HG03103 (cell line): ENCODE measurements at regions not wholly inside any gene's neighbourhood (a gene's known extent, or its start where the extent isn't known, plus 50 kb on each side); places are given as distances from the start of the nearest gene placed in this dataset.

Experiments used
- ATAC-seq: cut with Tn5 transposase; IDR thresholded peaks from one replicate; pipeline ENCODE4 v1.9.1; 2021; ENCODE audit warnings: low read depth; ENCODE audit not compliant: unreplicated experiment

- ATAC-seq = no peak
Observed at GRCh38 chr4:167642250-167642649, 408.0 kb upstream of the SPOCK3 start.

- ATAC-seq = no peak
Observed at GRCh38 chr4:167645358-167645757, 411.1 kb upstream of the SPOCK3 start.

GRCh38 chr4:167652267-167652666 is 418.0 kb upstream of the SPOCK3 start:
- ATAC-seq = no peak

- no peak for ATAC-seq
Observed at GRCh38 chr4:167688660-167689142, 403.6 kb upstream of the ANXA10 start.

- no peak for ATAC-seq
Observed at GRCh38 chr4:167702391-167702790, 389.9 kb upstream of the ANXA10 start.

GRCh38 chr4:167711517-167711916 is 380.8 kb upstream of the ANXA10 start:
- no peak for ATAC-seq

GRCh38 chr4:167713756-167714155 is 378.6 kb upstream of the ANXA10 start:
- ATAC-seq = no peak

GRCh38 chr4:167715176-167715575 is 377.2 kb upstream of the ANXA10 start:
- no peak for ATAC-seq

- ATAC-seq = no peak
Observed at GRCh38 chr4:167717495-167717894, 374.8 kb upstream of the ANXA10 start.

GRCh38 chr4:167721617-167722486 is 370.5 kb upstream of the ANXA10 start:
- no peak for ATAC-seq

- ATAC-seq = no peak
Observed at GRCh38 chr4:167722487-167722808, 369.9 kb upstream of the ANXA10 start.

- ATAC-seq = no peak
Observed at GRCh38 chr4:167724941-167725340, 367.4 kb upstream of the ANXA10 start.

GRCh38 chr4:167730769-167731168 is 361.6 kb upstream of the ANXA10 start:
- no peak for ATAC-seq

GRCh38 chr4:167745024-167745687 is 347.2 kb upstream of the ANXA10 start:
- ATAC-seq = no peak

GRCh38 chr4:167767281-167767680 is 325.1 kb upstream of the ANXA10 start:
- no peak for ATAC-seq

- ATAC-seq = no peak
Observed at GRCh38 chr4:167774646-167775045, 317.7 kb upstream of the ANXA10 start.

GRCh38 chr4:167775375-167775774 is 317.0 kb upstream of the ANXA10 start:
- no peak for ATAC-seq

- ATAC-seq = no peak
Observed at GRCh38 chr4:167779280-167779679, 313.1 kb upstream of the ANXA10 start.

GRCh38 chr4:167779864-167780263 is 312.5 kb upstream of the ANXA10 start:
- ATAC-seq = no peak

GRCh38 chr4:167784826-167785225 is 307.5 kb upstream of the ANXA10 start:
- no peak for ATAC-seq

GRCh38 chr4:167785523-167785922 is 306.8 kb upstream of the ANXA10 start:
- no peak for ATAC-seq

GRCh38 chr4:167786504-167786903 is 305.8 kb upstream of the ANXA10 start:
- ATAC-seq = no peak
